Nephron progenitor cell (in vitro differentiated cells): ENCODE measurements at regions not wholly inside any gene's neighbourhood (a gene's known extent, or its start where the extent isn't known, plus 50 kb on each side); places are given as distances from the start of the nearest gene placed in this dataset.

Source experiments
- DNase-seq: peaks from one replicate; pipeline ENCODE4 v3.0.0; 2021
- H3K27ac Mint-ChIP-seq: 2 replicates; pipeline ENCODE4 v1.8.0; 2021; ENCODE audit warnings: mild to moderate bottlenecking, moderate library complexity, mixed read lengths
- H3K27me3 Mint-ChIP-seq: 2 replicates; pipeline ENCODE4 v1.8.0; 2021; ENCODE audit warnings: mild to moderate bottlenecking, low read depth, mixed read lengths; ENCODE audit not compliant: poor library complexity
- H3K36me3 Mint-ChIP-seq: 2 replicates; pipeline ENCODE4 v1.8.0; 2021; ENCODE audit warnings: low read depth, mixed read lengths
- H3K4me1 Mint-ChIP-seq: 2 replicates; pipeline ENCODE4 v1.8.0; 2021; ENCODE audit warnings: mixed read lengths
- H3K4me3 Mint-ChIP-seq: 2 replicates; pipeline ENCODE4 v1.8.0; 2021; ENCODE audit warnings: mild to moderate bottlenecking, moderate library complexity, mixed read lengths
- H3K9me3 Mint-ChIP-seq: 2 replicates; pipeline ENCODE4 v1.8.0; 2021; ENCODE audit warnings: mild to moderate bottlenecking, moderate library complexity, mixed read lengths
- CTCF ChIP-seq: fragments of 200-600 bp; sonication (generic); IDR thresholded peaks from 2 replicates; pipeline ENCODE4 v1.5.0; 2021; ENCODE audit warnings: antibody characterized with exemption

GRCh38 chr1:184299796-184300195, 87.0 kb upstream of the C1orf21 start:
- Mint-ChIP-seq H3K4me3 (no peak overlapping the region), H3K4me1 (peaks cover 32% of the 10 kb centered on the region)

GRCh38 chr1:184300446-184300845, 86.4 kb upstream of the C1orf21 start:
- Mint-ChIP-seq H3K36me3 (peaks cover 4% of the 10 kb centered on the region), H3K27ac (no peak overlapping the region), H3K4me1 (peaks cover 32% of the 10 kb centered on the region), H3K4me3 (no peak overlapping the region), H3K27me3 (no peaks in the 10 kb centered on the region), H3K9me3 (peaks cover 25% of the 10 kb centered on the region)
- no peak for DNase-seq
- TF ChIP-seq CTCF = no peak

More at GRCh38 chr1:184299796-184300195, 87.0 kb upstream of the C1orf21 start:
- Mint-ChIP-seq H3K27ac (no peak overlapping the region), H3K9me3 (peaks cover 21% of the 10 kb centered on the region), H3K36me3 (peaks cover 4% of the 10 kb centered on the region), H3K27me3 (no peaks in the 10 kb centered on the region)
- no peak for DNase-seq
- TF ChIP-seq CTCF = no peak

GRCh38 chr1:184301227-184301626, 85.6 kb upstream of the C1orf21 start:
- Mint-ChIP-seq H3K36me3 (peaks cover 10% of the 10 kb centered on the region), H3K4me3 (no peak overlapping the region), H3K27ac (no peak overlapping the region), H3K9me3 (peaks cover 32% of the 10 kb centered on the region), H3K27me3 (no peaks in the 10 kb centered on the region), H3K4me1 (peaks cover 32% of the 10 kb centered on the region)
- TF ChIP-seq CTCF = no peak
- DNase-seq = no peak

GRCh38 chr1:184302346-184302745, 84.5 kb upstream of the C1orf21 start:
- H3K27me3 Mint-ChIP-seq = no peaks in the 10 kb centered on the region

GRCh38 chr1:184310157-184310819, 76.5 kb upstream of the C1orf21 start:
- Mint-ChIP-seq H3K27me3 (peaks cover 7% of the 10 kb centered on the region), H3K4me3 (no peak overlapping the region), H3K36me3 (peaks cover 16% of the 10 kb centered on the region), H3K27ac (no peak overlapping the region), H3K4me1 (no peaks in the 10 kb centered on the region), H3K9me3 (peaks cover 41% of the 10 kb centered on the region)
- no peak for DNase-seq
- TF ChIP-seq CTCF = no peak

More at GRCh38 chr1:184302346-184302745, 84.5 kb upstream of the C1orf21 start:
- Mint-ChIP-seq H3K27ac (no peak overlapping the region), H3K4me3 (no peak overlapping the region), H3K9me3 (peaks cover 42% of the 10 kb centered on the region), H3K36me3 (peaks cover 14% of the 10 kb centered on the region), H3K4me1 (peaks cover 23% of the 10 kb centered on the region)
- no peak for DNase-seq
- no peak for TF ChIP-seq CTCF

GRCh38 chr1:184311580-184311979, 75.2 kb upstream of the C1orf21 start:
- TF ChIP-seq CTCF = no peak
- no peak for DNase-seq
- Mint-ChIP-seq H3K9me3 (peaks cover 28% of the 10 kb centered on the region), H3K36me3 (peaks cover 7% of the 10 kb centered on the region), H3K4me1 (no peaks in the 10 kb centered on the region), H3K27ac (no peak overlapping the region), H3K4me3 (no peak overlapping the region), H3K27me3 (peaks cover 9% of the 10 kb centered on the region)
